HEK293 (cell line): ENCODE measurements at regions not wholly inside any gene's neighbourhood (a gene's known extent, or its start where the extent isn't known, plus 50 kb on each side); places are given as distances from the start of the nearest gene placed in this dataset.

Experiments used
- CTCF ChIA-PET: fragments of 350-600 bp; formaldehyde crosslinking; extraction: SDS; loops from one replicate; lab custom pipeline; 2021; ENCODE audit warnings: antibody characterized with exemption; lab: Yijun Ruan, JAX
- POLR2A ChIA-PET: fragments of 300-600 bp; formaldehyde crosslinking; extraction: SDS; loops from one replicate; lab custom pipeline; 2020; ENCODE audit warnings: antibody characterized with exemption, inconsistent platforms; lab: Yijun Ruan, JAX
- H3K27ac ChIP-seq: fragments of 200-500 bp; sonication (Bioruptor generic); 2 replicates; pipeline ENCODE4 v1.5.1; 2014; ENCODE audit warnings: low read depth, low read length, control low read depth, inconsistent platforms; ENCODE audit errors: extremely low read depth
- H3K36me3 ChIP-seq, 2 experiments: fragments of 200-500 bp in 1 of 2; sonication (Bioruptor generic) in 1 of 2; 1 replicate in 1 of 2; 2 replicates in 1 of 2; pipeline ENCODE4 v1.5.1; 2014 to 2017; ENCODE audit warnings: inconsistent platforms in 2 of 2, low read length in 2 of 2; ENCODE audit not compliant: control insufficient read depth in 2 of 2, insufficient read depth in 1 of 2
- H3K4me1 ChIP-seq: fragments of 200-500 bp; sonication (Bioruptor generic); 2 replicates; pipeline ENCODE4 v1.5.1; 2014; ENCODE audit warnings: mild to moderate bottlenecking, low read length, inconsistent platforms; ENCODE audit not compliant: control insufficient read depth, insufficient read depth
- H3K4me3 ChIP-seq: 2 replicates; pipeline ENCODE4 v1.5.1; 2011; ENCODE audit warnings: low read depth, mild to moderate bottlenecking, control low read depth, low read length, moderate library complexity
- H3K9me3 ChIP-seq: fragments of 200-500 bp; sonication (Bioruptor generic); 2 replicates; pipeline ENCODE4 v1.5.1; 2014; ENCODE audit warnings: low read depth, low read length, inconsistent platforms; ENCODE audit not compliant: control insufficient read depth, insufficient read depth
- BCL11B ChIP-seq: fragments of 450-650 bp; formaldehyde crosslinking; IDR thresholded peaks from 2 replicates; pipeline ENCODE4 v1.5.1; 2016; ENCODE audit warnings: low read depth, missing biosample characterization, missing genetic modification characterization
- GLI2 ChIP-seq: fragments of 450-650 bp; formaldehyde crosslinking; IDR thresholded peaks from 2 replicates; pipeline ENCODE4; 2017; ENCODE audit warnings: missing biosample characterization, missing genetic modification characterization, low read depth, borderline replicate concordance
- HOXD13 ChIP-seq: sonication (generic); formaldehyde crosslinking; IDR thresholded peaks from 2 replicates; pipeline ENCODE4 v1.8.0; 2022; ENCODE audit warnings: missing genetic modification reagents, borderline replicate concordance
- MZF1 ChIP-seq: fragments of 450-650 bp; formaldehyde crosslinking; IDR thresholded peaks from 2 replicates; pipeline ENCODE4 v1.5.1; 2017; ENCODE audit warnings: missing biosample characterization, missing genetic modification characterization, borderline replicate concordance
- REPIN1 ChIP-seq: fragments of 450-650 bp; formaldehyde crosslinking; IDR thresholded peaks from 2 replicates; pipeline ENCODE4 v1.5.1; 2017; ENCODE audit warnings: missing biosample characterization, missing genetic modification characterization, low read depth
- ZBTB11 ChIP-seq: fragments of 450-650 bp; formaldehyde crosslinking; conservative IDR thresholded peaks from 2 replicates; pipeline ENCODE4 v1.5.1; 2016; ENCODE audit warnings: low read depth, missing biosample characterization, missing genetic modification characterization
- ZNF19 ChIP-seq: fragments of 450-650 bp; formaldehyde crosslinking; IDR thresholded peaks from 2 replicates; pipeline ENCODE4; 2016; ENCODE audit warnings: missing biosample characterization, missing genetic modification characterization, low read depth
- ZNF202 ChIP-seq: fragments of 450-650 bp; formaldehyde crosslinking; IDR thresholded peaks from 2 replicates; pipeline ENCODE4 v1.5.1; 2016; ENCODE audit warnings: missing biosample characterization, missing genetic modification characterization, borderline replicate concordance
- ZNF302 ChIP-seq: fragments of 450-650 bp; formaldehyde crosslinking; IDR thresholded peaks from 2 replicates; pipeline ENCODE4 v1.5.1; 2016; ENCODE audit warnings: missing biosample characterization, missing genetic modification characterization, low read depth
- ZNF311 ChIP-seq: fragments of 450-650 bp; formaldehyde crosslinking; IDR thresholded peaks from 2 replicates; pipeline ENCODE4 v1.5.1; 2017; ENCODE audit warnings: missing biosample characterization, missing genetic modification characterization, borderline replicate concordance
- ZNF510 ChIP-seq: fragments of 450-650 bp; formaldehyde crosslinking; IDR thresholded peaks from 2 replicates; pipeline ENCODE4 v1.5.1; 2018; ENCODE audit warnings: mild to moderate bottlenecking, missing genetic modification characterization, missing biosample characterization; ENCODE audit not compliant: insufficient replicate concordance
- ZNF585B ChIP-seq: fragments of 450-650 bp; formaldehyde crosslinking; IDR thresholded peaks from 2 replicates; pipeline ENCODE4 v1.5.1; 2016; ENCODE audit warnings: missing biosample characterization, missing genetic modification characterization
- ZNF610 ChIP-seq: fragments of 450-650 bp; formaldehyde crosslinking; IDR thresholded peaks from 2 replicates; pipeline ENCODE4 v1.5.1; 2016; ENCODE audit warnings: missing biosample characterization, missing genetic modification characterization, borderline replicate concordance
- ZNF768 ChIP-seq: fragments of 450-650 bp; formaldehyde crosslinking; IDR thresholded peaks from 2 replicates; pipeline ENCODE4 v1.5.1; 2018; ENCODE audit warnings: missing biosample characterization, mild to moderate bottlenecking, missing genetic modification characterization
- ZNF843 ChIP-seq: fragments of 450-650 bp; formaldehyde crosslinking; IDR thresholded peaks from 2 replicates; pipeline ENCODE4 v1.5.1; 2016; ENCODE audit warnings: missing biosample characterization, missing genetic modification characterization
- ZSCAN30 ChIP-seq: fragments of 450-650 bp; IDR thresholded peaks from 2 replicates; pipeline ENCODE4 v1.5.1; 2018; ENCODE audit warnings: missing biosample characterization, mild to moderate bottlenecking, missing genetic modification characterization, moderate library complexity
- TF ChIP-seq, protein P1 (sequence below): fragments of 450-650 bp; formaldehyde crosslinking; IDR thresholded peaks from 2 replicates; pipeline ENCODE4 v1.5.1; 2016; ENCODE audit warnings: missing biosample characterization, missing genetic modification characterization
- TF ChIP-seq, protein P2 (sequence below): fragments of 450-650 bp; formaldehyde crosslinking; IDR thresholded peaks from 2 replicates; pipeline ENCODE4 v1.5.1; 2017; ENCODE audit warnings: missing biosample characterization, mild to moderate bottlenecking, missing genetic modification characterization, moderate library complexity

DNA sequence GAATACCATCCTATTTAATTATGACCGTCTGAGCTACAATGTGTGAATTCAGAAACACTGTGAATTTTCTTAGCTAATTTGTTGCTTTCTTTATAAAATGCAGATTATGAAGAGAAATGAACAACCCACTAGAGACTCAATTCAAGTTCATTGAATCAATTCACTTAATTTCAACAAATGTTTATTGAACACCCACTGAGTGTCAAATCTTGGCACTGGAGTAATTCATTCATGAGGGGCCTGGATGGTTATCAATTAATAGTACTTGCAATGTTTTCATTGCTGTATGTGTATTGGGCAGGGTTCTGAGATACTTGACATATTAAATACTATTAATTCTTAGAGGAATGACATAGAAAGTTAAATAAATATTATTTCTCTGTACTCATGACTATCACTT is 789.4 kb downstream of the STPG2 start:
- no peak for TF ChIP-seq ZNF202 (tag by site-specific recombination)
- TF ChIP-seq ZNF19 (tag by site-specific recombination): no peak
- TF ChIP-seq GLI2 (tag by site-specific recombination): no peak
- H3K4me1 ChIP-seq: no peaks in the 10 kb centered on the region
- ChIA-PET CTCF (no interaction called here), POLR2A (no interaction called here)
- H3K36me3 ChIP-seq: no peaks in the 10 kb centered on the region
- H3K27ac ChIP-seq: no peak overlapping the region
- no peaks in the 10 kb centered on the region for H3K9me3 ChIP-seq
- no peak overlapping the region for H3K4me3 ChIP-seq

DNA sequence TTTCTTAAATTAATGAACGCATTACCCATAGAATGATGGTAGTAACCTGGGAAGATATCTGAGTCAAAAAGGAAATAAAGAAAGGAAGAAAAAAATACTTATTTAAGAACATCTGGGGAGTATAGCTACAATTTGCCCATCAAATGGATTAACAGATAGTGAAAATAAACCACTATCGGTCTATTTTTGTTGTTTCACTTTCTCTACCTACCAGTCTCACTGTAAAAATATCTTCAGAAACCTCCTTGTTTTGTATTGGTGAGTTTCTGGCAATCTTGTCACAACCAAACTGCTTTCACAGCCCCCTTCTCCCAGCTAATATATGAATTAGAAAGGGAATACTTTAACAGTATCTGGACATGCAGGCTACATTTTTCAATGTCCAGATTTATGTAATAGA is 783.5 kb downstream of the STPG2 start:
- CTCF ChIA-PET: no interaction called here
- TF ChIP-seq ZSCAN30 (tag by site-specific recombination) (no peak), ZNF311 (tag by site-specific recombination) (no peak), ZNF610 (no peak), ZNF843 (tag by site-specific recombination) (no peak), ZNF510 (tag by site-specific recombination) (no peak), ZNF585B (tag by site-specific recombination) (no peak), ZBTB11 (tag by site-specific recombination) (no peak), BCL11B (tag by site-specific recombination) (no peak), MZF1 (no peak), ZNF302 (tag by site-specific recombination) (no peak), ZNF768 (tag by site-specific recombination) (no peak), REPIN1 (tag by site-specific recombination) (no peak), HOXD13 (CRISPR knock-in tag) (no peak)
- TF ChIP-seq, protein P1, sequence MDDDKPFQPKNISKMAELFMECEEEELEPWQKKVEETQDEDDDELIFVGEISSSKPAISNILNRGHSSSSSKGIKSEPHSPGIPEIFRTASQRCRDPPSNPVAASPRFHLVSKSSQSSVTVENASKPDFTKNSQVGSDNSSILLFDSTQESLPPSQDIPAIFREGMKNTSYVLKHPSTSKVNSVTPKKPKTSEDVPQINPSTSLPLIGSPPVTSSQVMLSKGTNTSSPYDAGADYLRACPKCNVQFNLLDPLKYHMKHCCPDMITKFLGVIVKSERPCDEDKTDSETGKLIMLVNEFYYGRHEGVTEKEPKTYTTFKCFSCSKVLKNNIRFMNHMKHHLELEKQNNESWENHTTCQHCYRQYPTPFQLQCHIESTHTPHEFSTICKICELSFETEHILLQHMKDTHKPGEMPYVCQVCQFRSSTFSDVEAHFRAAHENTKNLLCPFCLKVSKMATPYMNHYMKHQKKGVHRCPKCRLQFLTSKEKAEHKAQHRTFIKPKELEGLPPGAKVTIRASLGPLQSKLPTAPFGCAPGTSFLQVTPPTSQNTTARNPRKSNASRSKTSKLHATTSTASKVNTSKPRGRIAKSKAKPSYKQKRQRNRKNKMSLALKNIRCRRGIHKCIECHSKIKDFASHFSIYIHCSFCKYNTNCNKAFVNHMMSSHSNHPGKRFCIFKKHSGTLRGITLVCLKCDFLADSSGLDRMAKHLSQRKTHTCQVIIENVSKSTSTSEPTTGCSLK: no peak
- TF ChIP-seq, protein P2, sequence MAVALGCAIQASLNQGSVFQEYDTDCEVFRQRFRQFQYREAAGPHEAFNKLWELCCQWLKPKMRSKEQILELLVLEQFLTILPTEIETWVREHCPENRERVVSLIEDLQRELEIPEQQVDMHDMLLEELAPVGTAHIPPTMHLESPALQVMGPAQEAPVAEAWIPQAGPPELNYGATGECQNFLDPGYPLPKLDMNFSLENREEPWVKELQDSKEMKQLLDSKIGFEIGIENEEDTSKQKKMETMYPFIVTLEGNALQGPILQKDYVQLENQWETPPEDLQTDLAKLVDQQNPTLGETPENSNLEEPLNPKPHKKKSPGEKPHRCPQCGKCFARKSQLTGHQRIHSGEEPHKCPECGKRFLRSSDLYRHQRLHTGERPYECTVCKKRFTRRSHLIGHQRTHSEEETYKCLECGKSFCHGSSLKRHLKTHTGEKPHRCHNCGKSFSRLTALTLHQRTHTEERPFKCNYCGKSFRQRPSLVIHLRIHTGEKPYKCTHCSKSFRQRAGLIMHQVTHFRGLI (tag by site-specific recombination): no peak
- TF ChIP-seq, all 188 proteins: peak for 0
- Histone ChIP-seq H3K4me3 (no peak overlapping the region), H3K36me3 (no peaks in the 10 kb centered on the region), H3K27ac (no peak overlapping the region), H3K4me1 (no peaks in the 10 kb centered on the region), H3K9me3 (no peaks in the 10 kb centered on the region)
- POLR2A ChIA-PET: no interaction called here
